SU-DHL-6 (cell line): ENCODE measurements at regions not wholly inside any gene's neighbourhood (a gene's known extent, or its start where the extent isn't known, plus 50 kb on each side); places are given as distances from the start of the nearest gene placed in this dataset.

Experiments
- EZH2phosphoT487 ChIP-seq: fragments of 200-600 bp; sonication (generic), shearing (Covaris generic); conservative IDR thresholded peaks from 2 replicates; pipeline ENCODE4 v1.6.1; 2018; ENCODE audit warnings: mild to moderate bottlenecking, antibody characterized with exemption, low read length, moderate library complexity, mixed read lengths
- TF ChIP-seq, protein P1 (sequence below): fragments of 200-600 bp; sonication (generic); IDR thresholded peaks from one replicate; pipeline ENCODE4 v1.5.1; 2017; ENCODE audit warnings: antibody characterized with exemption, mild to moderate bottlenecking, low read length, moderate library complexity; ENCODE audit not compliant: insufficient read depth, poor library complexity, severe bottlenecking

GRCh38 chr2:189347540-189347939 lies 93.7 kb upstream of the WDR75 start:
- TF ChIP-seq, protein P1, sequence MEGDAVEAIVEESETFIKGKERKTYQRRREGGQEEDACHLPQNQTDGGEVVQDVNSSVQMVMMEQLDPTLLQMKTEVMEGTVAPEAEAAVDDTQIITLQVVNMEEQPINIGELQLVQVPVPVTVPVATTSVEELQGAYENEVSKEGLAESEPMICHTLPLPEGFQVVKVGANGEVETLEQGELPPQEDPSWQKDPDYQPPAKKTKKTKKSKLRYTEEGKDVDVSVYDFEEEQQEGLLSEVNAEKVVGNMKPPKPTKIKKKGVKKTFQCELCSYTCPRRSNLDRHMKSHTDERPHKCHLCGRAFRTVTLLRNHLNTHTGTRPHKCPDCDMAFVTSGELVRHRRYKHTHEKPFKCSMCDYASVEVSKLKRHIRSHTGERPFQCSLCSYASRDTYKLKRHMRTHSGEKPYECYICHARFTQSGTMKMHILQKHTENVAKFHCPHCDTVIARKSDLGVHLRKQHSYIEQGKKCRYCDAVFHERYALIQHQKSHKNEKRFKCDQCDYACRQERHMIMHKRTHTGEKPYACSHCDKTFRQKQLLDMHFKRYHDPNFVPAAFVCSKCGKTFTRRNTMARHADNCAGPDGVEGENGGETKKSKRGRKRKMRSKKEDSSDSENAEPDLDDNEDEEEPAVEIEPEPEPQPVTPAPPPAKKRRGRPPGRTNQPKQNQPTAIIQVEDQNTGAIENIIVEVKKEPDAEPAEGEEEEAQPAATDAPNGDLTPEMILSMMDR, result no peak
- no peak for TF ChIP-seq EZH2phosphoT487
